CD4-positive, alpha-beta T cell treated with Interleukin-17A for 4 hours (primary cell): ENCODE measurements at regions not wholly inside any gene's neighbourhood (a gene's known extent, or its start where the extent isn't known, plus 50 kb on each side); places are given as distances from the start of the nearest gene placed in this dataset.
"Not testable (repeated sequence)": the region's sequence is repeated elsewhere in the genome, so short reads cannot be mapped to it uniquely, and the experiment has no call there.

Experiments used
- DNase-seq: peaks from one replicate; pipeline ENCODE4 v3.0.0-alpha.2; 2020; ENCODE audit warnings: mixed read lengths

- no peak for DNase-seq
Observed at GRCh38 chr6:12525276-12525675, 191.3 kb upstream of the PHACTR1 start.

GRCh38 chr6:12527339-12527738 is 189.2 kb upstream of the PHACTR1 start:
- no peak for DNase-seq

DNA sequence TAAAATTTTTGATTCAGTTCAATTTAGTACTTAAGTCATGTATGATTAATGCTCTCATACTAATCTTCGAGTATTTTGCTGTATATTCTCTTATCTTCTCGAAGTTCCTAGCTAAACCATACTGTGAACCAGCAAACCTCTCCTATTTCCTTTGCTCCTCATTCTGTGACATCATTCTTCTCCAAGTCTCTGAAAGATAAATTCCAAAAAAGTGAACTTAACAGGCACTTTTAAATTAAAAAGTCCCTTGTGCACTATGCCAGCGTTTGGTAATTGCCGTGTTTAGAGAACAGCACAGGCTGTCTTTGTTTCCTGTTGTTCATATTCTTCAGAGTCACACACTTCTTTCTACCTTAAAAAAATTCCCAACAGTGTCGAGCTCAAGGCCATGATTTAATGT is 188.4 kb upstream of the PHACTR1 start:
- DNase-seq: no peak

DNA sequence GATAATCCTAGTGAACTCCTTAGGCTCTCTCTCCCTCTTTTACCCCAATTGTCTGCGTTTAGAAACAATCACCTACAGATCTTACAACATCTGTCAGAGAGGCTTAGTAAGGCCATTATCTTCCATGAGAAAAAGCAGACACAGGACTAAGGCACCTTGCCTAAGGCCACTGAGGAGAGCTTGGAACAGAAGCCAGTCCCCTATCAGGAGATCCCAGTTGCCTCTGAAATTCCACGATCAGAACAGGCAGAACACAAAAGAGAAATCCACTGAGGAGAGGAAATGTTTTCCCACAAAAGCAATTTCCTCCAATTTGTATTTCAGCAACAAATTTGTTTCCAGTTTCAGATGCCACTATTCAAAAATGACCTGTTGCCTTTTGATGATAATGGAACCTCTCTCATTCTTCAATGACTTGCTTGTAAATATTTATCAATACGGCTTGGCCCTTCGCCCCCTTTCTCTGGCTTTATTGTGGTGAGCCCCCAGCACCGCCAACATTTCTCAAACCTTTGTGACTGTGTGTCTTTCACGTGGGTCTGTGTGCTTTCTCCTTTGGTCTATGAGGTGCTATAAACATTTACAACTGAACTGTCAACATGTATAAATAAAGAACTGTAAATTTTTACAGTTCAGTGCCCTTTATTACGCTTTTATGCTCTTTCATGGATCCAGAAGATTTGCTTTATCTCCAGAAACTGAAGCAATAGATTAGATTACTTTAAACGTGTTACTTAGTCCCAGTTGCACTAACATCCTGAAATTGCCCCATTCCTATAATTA is 187.8 kb upstream of the PHACTR1 start:
- no peak for DNase-seq

DNA sequence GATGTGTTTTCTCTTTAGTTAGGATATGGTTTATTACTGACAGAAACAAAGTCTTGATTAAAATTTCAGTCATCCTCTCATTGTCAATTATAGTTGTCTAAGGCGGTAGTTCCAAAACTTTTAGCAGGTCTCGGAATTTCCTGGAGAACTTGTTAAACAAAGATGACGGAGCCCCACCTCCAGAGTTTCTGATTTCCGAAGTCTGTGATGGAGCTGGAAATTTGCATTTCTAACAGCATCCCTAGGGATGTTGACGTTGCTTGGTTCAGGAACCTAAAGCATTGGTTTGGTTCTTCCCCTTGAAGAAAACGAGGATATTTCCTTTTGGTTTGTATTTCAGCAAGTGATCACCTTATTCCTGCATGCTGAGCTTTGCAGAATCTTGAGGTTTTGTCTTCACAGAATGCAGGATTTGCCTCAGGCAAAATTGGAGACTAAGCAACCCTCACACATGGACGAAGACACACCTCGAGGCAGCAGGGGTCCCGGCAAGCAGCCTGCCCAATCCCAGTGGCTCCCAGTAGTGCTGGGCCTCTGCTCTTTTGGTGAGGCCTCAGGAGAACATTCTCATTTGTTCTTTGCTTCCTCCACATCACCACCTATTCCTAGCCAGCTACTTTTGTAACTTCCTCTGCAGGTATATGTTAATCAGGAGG is 187.1 kb upstream of the PHACTR1 start:
- no peak for DNase-seq

DNA sequence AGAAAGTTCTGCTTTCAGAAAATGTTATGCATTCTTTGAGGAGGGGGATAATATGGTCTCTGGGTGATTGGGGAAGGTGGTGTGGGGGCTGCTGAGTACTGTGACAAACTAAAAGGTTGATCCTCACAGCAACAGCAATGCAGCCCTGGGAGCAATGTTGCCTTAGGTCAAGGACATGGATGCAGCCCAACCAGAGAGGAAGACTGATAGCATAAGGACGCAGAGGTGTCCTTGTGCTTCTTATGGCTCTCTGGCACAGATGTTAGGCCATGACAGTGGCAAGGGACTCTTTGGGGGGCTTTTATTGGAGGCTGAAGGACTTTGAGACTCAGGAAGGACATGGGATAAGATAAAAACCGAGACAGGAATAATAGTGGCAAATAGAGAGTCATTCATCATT is 186.2 kb upstream of the PHACTR1 start:
- no peak for DNase-seq

DNA sequence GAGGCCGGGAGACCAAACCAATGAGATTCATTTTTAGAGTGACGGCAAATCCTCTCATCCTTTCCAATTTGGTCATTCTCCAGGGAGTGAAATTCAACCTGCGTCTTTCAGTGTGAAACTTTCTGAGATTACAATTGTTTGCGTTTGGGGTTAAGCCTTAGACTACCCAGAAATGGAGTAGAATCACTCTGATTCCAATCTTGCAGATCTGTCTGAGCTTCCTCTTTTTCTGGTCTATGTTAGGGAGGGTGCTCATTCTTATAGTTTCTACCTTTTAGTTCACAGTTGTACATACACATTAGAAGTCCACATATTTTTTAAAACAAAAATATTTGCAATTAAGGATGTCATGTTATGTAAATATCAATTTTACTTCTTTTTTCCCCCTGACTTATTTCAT is 183.0 kb upstream of the PHACTR1 start:
- no peak for DNase-seq

DNA sequence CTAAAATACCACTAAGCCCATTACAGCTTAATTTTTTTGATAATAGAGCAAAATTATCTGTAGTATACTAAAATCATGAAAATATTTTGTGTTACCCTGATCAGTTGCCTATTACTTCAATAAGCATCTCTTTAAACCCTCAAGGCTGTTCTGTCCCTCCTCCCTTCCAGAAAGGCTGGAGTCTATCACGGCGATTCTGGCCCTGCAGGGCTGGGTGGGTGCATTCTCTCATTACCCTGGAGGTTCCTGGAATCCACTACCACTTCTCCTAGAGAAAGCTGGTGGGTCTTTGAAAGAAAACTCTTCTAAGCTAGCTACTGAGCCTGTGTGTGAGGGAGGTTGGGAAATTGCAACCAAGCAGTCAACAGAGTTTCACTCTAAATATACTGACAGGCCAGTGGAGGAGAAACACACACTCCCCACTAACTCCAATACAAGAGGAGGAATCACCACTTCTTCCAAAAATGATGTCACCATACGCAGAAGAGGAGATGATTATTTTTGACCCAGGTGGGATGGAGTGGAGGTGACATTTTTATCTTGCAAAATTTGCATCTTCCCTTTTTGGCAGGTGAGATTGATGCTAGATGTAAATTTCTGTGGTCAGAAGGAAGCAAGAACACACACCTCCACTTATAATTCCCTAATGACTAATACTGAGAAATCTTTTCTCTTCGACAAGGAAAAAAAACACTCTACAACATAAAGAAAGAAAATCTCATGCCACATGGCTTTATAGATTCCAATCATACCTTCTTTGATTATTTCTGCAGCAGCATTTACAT is 182.3 kb upstream of the PHACTR1 start:
- no peak for DNase-seq

DNA sequence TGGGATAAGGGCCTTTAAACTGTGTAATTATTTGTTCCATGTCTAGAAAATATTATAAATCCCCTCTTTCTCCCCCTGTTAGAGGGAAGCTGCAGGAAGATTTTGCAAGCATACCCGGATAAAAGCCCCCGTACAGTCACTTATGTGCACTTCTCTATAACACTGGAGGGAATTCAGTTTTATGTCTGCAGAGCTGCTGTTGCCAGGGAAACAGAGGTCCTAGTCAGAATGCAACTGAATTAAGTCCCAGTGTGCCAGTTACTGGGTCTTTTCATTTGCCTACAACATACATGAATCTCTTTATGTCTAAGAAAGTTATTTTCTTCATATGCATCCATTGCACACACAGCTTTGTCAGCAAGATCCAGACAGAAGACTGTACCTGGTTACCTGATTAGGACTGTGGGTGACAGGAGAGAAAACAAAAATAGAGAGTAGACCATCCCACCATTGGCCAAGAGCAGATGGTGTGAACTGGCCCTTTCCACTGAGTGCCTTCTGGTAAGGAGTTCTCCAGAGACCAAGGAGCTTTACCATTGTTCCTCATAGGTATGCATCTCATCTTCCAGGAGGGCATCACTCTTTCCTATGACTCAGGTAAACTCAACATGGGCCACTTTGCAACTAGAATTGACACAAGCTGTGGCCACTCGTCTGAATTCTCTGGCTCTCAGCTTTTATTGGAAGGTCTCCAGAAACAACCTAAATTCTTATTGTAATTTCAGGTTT is 180.8 kb upstream of the PHACTR1 start:
- DNase-seq: no peak

DNA sequence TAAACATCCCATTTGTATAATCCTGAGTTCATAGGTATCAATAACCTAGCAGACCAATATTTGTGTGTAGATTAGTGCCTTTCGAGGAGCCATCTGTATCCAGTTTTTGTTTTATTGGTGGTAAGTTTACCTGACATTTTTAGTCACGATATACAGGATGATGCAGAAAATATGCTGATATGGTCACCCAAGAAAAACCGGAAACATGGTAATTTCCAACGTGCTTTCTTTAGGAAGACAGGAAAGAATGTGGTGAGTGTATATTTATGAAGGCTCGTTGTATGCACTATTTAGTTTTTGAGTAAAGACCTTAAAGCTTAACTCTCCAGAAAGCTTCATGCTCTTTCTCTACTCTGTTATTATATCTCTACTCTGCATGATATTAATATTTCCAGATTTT is 180.2 kb upstream of the PHACTR1 start:
- DNase-seq: no peak

GRCh38 chr6:12537389-12537788 is 179.2 kb upstream of the PHACTR1 start:
- no peak for DNase-seq

DNA sequence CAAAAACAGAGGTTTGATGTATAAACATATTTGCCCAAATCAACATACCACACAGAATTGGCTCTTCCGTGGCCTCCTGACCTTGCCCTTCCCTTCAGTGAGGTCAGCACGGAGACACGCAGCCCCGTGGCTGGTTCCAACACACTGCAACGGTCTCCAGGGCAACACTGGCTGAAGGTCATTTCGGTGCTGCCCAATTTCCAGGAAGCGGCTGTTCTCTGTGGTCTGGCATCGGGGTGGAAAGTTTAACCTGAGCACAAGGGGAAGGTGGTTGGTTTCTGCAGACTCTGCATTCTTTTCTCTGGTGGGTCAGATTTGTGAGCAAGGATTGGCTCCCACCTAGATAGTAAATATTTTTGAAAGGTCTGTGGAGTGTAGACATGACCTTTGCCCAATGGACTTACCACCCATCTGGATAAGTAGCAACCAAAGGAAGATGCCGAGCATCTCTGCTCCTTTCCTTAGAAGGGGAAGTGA is 177.6 kb upstream of the PHACTR1 start:
- DNase-seq: no peak

- not testable (repeated sequence) for DNase-seq
Observed at GRCh38 chr6:12542319-12543115, 174.1 kb upstream of the PHACTR1 start.

- DNase-seq: no peak
Observed at GRCh38 chr6:12543953-12544352, 172.6 kb upstream of the PHACTR1 start.

DNA sequence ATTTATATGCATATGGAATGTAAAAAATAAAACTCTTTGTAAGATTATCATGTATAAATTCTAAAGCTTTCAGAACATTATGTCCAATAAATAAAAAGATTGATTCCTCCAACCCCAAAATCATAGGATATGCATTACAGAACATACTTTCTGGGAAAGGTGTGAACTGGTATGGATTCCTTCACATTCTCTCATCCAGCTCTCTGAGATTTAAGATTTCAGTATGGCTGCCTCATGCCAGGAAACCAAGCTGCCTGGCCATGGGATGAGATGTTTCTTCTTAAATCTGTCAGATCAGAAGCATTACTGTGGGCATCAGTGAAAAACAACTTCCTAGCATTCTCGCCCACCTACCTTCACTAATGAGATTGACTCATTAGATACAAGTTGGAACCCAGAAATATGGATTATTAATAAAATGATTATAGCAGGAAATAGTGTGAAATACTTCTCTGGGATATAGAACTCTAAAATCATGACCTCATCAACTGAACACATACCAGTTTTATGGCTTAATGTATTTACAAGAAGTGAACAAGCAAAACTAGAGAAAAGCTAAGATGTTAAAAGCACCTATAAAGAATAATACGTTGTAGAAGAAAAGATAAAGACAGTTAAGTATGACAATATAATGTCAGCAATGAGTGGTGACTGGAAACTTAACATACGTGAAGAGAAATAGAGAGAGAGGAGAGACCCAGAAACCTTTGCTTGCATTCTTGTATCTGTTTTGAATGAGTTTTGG is 171.6 kb upstream of the PHACTR1 start:
- DNase-seq: no peak

GRCh38 chr6:12545619-12546409 is 170.8 kb upstream of the PHACTR1 start:
- DNase-seq: no peak

- no peak for DNase-seq
Observed at GRCh38 chr6:12546410-12547002, 170.1 kb upstream of the PHACTR1 start.

DNA sequence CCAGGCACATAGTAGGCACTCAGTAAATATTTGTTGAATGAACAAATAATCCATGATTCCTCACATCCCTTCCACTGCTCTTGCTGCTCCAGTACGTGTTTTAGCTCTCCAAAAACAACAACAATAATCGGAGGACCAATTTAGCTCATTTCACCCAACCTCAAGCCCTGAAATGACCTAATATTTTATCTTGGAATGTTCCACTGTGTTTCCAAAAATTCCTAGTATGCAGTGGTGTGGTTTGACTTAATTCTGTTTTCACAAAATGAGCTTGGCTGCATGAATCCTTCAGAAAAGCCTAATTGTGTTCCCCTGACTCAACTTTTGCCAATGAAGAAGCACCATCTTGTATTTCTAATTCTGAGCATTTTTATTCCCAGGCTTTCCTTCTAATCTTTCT is 168.0 kb upstream of the PHACTR1 start:
- no peak for DNase-seq

- DNase-seq: not testable (repeated sequence)
Observed at GRCh38 chr6:12549445-12549844, 167.1 kb upstream of the PHACTR1 start.

DNA sequence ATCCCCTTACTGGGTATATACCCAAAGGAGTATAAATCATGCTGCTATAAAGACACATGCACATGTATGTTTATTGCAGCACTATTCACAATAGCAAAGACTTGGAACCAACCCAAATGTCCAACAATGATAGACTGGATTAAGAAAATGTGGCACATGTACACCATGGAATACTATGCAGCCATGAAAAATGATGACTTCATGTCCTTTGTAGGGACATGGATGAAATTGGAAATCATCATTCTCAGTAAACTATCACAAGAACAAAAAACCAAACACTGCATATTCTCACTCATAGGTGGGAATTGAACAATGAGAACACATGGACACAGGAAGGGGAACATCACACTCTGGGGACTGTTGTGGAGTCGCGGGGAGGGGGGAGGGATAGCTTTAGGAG is 161.7 kb upstream of the PHACTR1 start:
- DNase-seq: not testable (repeated sequence)
